Transverse colon (tissue), 4 donors: ENCODE measurements at regions not wholly inside any gene's neighbourhood (a gene's known extent, or its start where the extent isn't known, plus 50 kb on each side); places are given as distances from the start of the nearest gene placed in this dataset.

ENCODE experiments used
- DNase-seq: peaks from one replicate; pipeline ENCODE4 v3.0.0-alpha.2; 2019
- H3K27ac ChIP-seq, 4 donors: fragments of 200-600 bp; sonication (generic); 2 replicates each; pipeline ENCODE4 v1.5.1; 2016 to 2018; ENCODE audit warnings: inconsistent platforms in 4 of 4
- H3K27me3 ChIP-seq: fragments of 200-600 bp; sonication (generic); 2 replicates; pipeline ENCODE4 v1.5.1; 2017; ENCODE audit warnings: inconsistent platforms
- H3K36me3 ChIP-seq, 4 donors: fragments of 200-600 bp; sonication (generic); 2 replicates each; pipeline ENCODE4 v1.5.1; 2017 to 2019; ENCODE audit warnings: inconsistent platforms in 4 of 4
- H3K4me1 ChIP-seq, 4 donors: fragments of 200-600 bp; sonication (generic); 2 replicates each; pipeline ENCODE4 v1.5.1; 2017 to 2020; ENCODE audit warnings: inconsistent platforms in 4 of 4
- H3K4me3 ChIP-seq, 4 donors: fragments of 200-600 bp; sonication (generic); 1 replicate in 1 of 4; 2 replicates in 3 of 4; pipeline versions ENCODE4 v1.5.1 to v1.6.1; 2017 to 2019; ENCODE audit warnings: inconsistent platforms in 4 of 4
- H3K9me3 ChIP-seq, 2 donors: fragments of 200-600 bp; sonication (generic); 2 replicates each; pipeline ENCODE4 v1.5.1; 2017 to 2019; ENCODE audit warnings: inconsistent platforms in 2 of 2
- CTCF ChIP-seq, 5 experiments: fragments of 200-600 bp in 3 of 5; fragments of 450-650 bp in 2 of 5; sonication (generic) in 3 of 5; IDR thresholded peaks; 1 replicate in 2 of 5; 2 replicates in 3 of 5; pipeline ENCODE4 v1.5.1; 2016 to 2017; ENCODE audit warnings: antibody characterized with exemption in 5 of 5, inconsistent platforms in 3 of 5, mild to moderate bottlenecking in 2 of 5, moderate library complexity in 1 of 5
- EP300 ChIP-seq: sonication (generic); formaldehyde crosslinking; IDR thresholded peaks from one replicate; pipeline ENCODE4 v1.6.1; 2017; ENCODE audit warnings: antibody characterized with exemption, low read depth
- POLR2A ChIP-seq: fragments of 450-650 bp; IDR thresholded peaks from one replicate; pipeline ENCODE4 v1.6.1; 2016; ENCODE audit warnings: antibody characterized with exemption, mild to moderate bottlenecking, moderate library complexity
- POLR2AphosphoS5 ChIP-seq, 3 donors: sonication (generic); formaldehyde crosslinking; IDR thresholded peaks; one replicate each; pipeline ENCODE4 v1.6.1; 2016; ENCODE audit warnings: antibody characterized with exemption in 3 of 3
- WGBS, 2 donors: methylation state at CpG; one replicate each; pipeline ENCODE4 v1.1.5; 2018; ENCODE audit warnings: low coverage in 1 of 2; 5-methylcytosine and 5-hydroxymethylcytosine counted together
- in situ Hi-C, 4 donors: fragments of 200-750 bp; cut with MboI; loops; one replicate each; pipeline versions ENCODE4 v1.15.0 to v1.15.1; 2017; ENCODE audit warnings: low sequenced_read_pairs in 3 of 4, low pct_ligation_motif_present in 1 of 4, low pct_unique_long_range_greater_than_20kb in 1 of 4
- intact Hi-C: fragments of 100-400 bp; cut with DNase I; formaldehyde crosslinking; loops from one replicate; pipeline ENCODE4 v1.15.1; 2023; ENCODE audit warnings: low total_unique reads

GRCh38 chr11:101321222-101321621 lies 191.6 kb upstream of the PGR start:
- no peak overlapping the region for H3K27ac ChIP-seq
- intact Hi-C loops = no loop called here

GRCh38 chr11:101306721-101307120 lies 177.1 kb upstream of the PGR start:
- intact Hi-C loops = no loop called here
- no peak overlapping the region for H3K27ac ChIP-seq
- no peak overlapping the region for H3K4me3 ChIP-seq

More at GRCh38 chr11:101321222-101321621, 191.6 kb upstream of the PGR start:
- no peaks in the 10 kb centered on the region for H3K9me3 ChIP-seq
- WGBS, 2 donors = 81% methylated on average over 3 of the region's 3 CpGs; no CpG with 5 or more reads in 1 of the 2 donors
- no peaks in the 10 kb centered on the region for H3K4me1 ChIP-seq
- no peak for DNase-seq
- H3K36me3 ChIP-seq = no peaks in the 10 kb centered on the region
- TF ChIP-seq POLR2A (no peak), CTCF (IDR thresholded peaks at IDR 0.05) (no peak), EP300 (no peak), POLR2AphosphoS5 (IDR thresholded peaks at IDR 0.05) (no peak)
- H3K4me3 ChIP-seq = no peak overlapping the region
- H3K27me3 ChIP-seq = no peaks in the 10 kb centered on the region
- in situ Hi-C loops = no loop called here

GRCh38 chr11:101305496-101305895 lies 175.9 kb upstream of the PGR start:
- 42 to 69% methylated on average over 1 of the region's 1 CpG for WGBS, 2 donors
- Histone ChIP-seq H3K36me3 (no peaks in the 10 kb centered on the region), H3K4me1 (no peaks in the 10 kb centered on the region), H3K9me3 (no peaks in the 10 kb centered on the region), H3K4me3 (no peak overlapping the region), H3K27me3 (no peaks in the 10 kb centered on the region), H3K27ac (no peak overlapping the region)
- in situ Hi-C loops = no loop called here
- TF ChIP-seq CTCF (IDR thresholded peaks at IDR 0.05) = no peak
- TF ChIP-seq EP300 = no peak
- DNase-seq = no peak
- intact Hi-C loops = no loop called here

More at GRCh38 chr11:101306721-101307120, 177.1 kb upstream of the PGR start:
- Histone ChIP-seq H3K9me3 (no peaks in the 10 kb centered on the region), H3K36me3 (no peaks in the 10 kb centered on the region), H3K4me1 (no peaks in the 10 kb centered on the region), H3K27me3 (no peaks in the 10 kb centered on the region)
- TF ChIP-seq POLR2A (no peak), POLR2AphosphoS5 (IDR thresholded peaks at IDR 0.05) (no peak), EP300 (no peak), CTCF (IDR thresholded peaks at IDR 0.05) (no peak)
- WGBS, 2 donors = 47 to 58% methylated on average over 3 of the region's 3 CpGs
- no peak for DNase-seq
- in situ Hi-C loops = no loop called here

GRCh38 chr11:101299210-101299609 lies 169.6 kb upstream of the PGR start:
- in situ Hi-C loops = no loop called here
- WGBS, 2 donors = 77 to 78% methylated on average over 6 of the region's 6 CpGs

More at GRCh38 chr11:101299210-101299609, 169.6 kb upstream of the PGR start:
- no peaks in the 10 kb centered on the region for H3K4me1 ChIP-seq
- H3K4me3 ChIP-seq = no peak overlapping the region
- no peak for DNase-seq
- H3K36me3 ChIP-seq = no peaks in the 10 kb centered on the region
- no peaks in the 10 kb centered on the region for H3K27me3 ChIP-seq
- intact Hi-C loops = no loop called here
- no peak for TF ChIP-seq POLR2AphosphoS5 (IDR thresholded peaks at IDR 0.05)
- no peak for TF ChIP-seq CTCF (IDR thresholded peaks at IDR 0.05)
- no peak for TF ChIP-seq EP300
- TF ChIP-seq POLR2A = no peak
- H3K27ac ChIP-seq = no peak overlapping the region
- H3K9me3 ChIP-seq = no peaks in the 10 kb centered on the region
